22Rv1 (cell line): ENCODE measurements at regions not wholly inside any gene's neighbourhood (a gene's known extent, or its start where the extent isn't known, plus 50 kb on each side); places are given as distances from the start of the nearest gene placed in this dataset.

Source experiments
- ZFX ChIP-seq: fragments of 450-650 bp; IDR thresholded peaks from 2 replicates; pipeline ENCODE4 v1.6.1; 2017; ENCODE audit warnings: antibody characterized with exemption, borderline replicate concordance
- TF ChIP-seq, protein P1 (sequence below): fragments of 450-650 bp; IDR thresholded peaks from 2 replicates; pipeline ENCODE4 v1.5.1; 2017; ENCODE audit warnings: mild to moderate bottlenecking

DNA sequence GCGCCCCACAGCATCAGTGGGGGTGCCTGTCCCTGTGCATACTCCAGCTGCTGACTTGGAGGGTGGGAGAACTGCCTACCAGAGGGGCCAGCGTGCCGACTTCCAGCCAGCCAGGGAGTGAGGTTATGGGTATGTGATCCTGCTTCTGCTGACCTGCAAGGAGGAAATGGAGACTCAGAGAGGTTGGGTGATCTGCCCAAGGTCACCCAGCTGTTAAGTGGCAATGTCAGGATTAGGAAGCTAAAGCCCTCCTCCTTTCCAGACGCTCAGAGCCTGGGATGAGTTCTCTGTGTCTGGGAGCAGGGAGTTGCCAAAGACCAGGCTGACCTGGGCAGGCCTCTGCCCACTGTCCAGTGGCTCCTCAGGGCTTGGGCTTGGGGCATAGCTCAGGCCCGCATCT lies 169.6 kb downstream of the GLI2 start:
- TF ChIP-seq, protein P1, sequence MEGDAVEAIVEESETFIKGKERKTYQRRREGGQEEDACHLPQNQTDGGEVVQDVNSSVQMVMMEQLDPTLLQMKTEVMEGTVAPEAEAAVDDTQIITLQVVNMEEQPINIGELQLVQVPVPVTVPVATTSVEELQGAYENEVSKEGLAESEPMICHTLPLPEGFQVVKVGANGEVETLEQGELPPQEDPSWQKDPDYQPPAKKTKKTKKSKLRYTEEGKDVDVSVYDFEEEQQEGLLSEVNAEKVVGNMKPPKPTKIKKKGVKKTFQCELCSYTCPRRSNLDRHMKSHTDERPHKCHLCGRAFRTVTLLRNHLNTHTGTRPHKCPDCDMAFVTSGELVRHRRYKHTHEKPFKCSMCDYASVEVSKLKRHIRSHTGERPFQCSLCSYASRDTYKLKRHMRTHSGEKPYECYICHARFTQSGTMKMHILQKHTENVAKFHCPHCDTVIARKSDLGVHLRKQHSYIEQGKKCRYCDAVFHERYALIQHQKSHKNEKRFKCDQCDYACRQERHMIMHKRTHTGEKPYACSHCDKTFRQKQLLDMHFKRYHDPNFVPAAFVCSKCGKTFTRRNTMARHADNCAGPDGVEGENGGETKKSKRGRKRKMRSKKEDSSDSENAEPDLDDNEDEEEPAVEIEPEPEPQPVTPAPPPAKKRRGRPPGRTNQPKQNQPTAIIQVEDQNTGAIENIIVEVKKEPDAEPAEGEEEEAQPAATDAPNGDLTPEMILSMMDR, result no peak
- TF ChIP-seq ZFX, result no peak
